Upper lobe of left lung (tissue), 4 donors: ENCODE measurements at regions not wholly inside any gene's neighbourhood (a gene's known extent, or its start where the extent isn't known, plus 50 kb on each side); places are given as distances from the start of the nearest gene placed in this dataset.

ENCODE experiments used
- CTCF ChIP-seq, 6 experiments: fragments of 450-650 bp in 4 of 6; fragments of 200-600 bp in 2 of 6; sonication (generic) in 2 of 6; IDR thresholded peaks; one replicate each; pipeline ENCODE4 v1.5.1; 2016 to 2019; ENCODE audit warnings: antibody characterized with exemption in 6 of 6
- EP300 ChIP-seq, 4 donors: sonication (generic); formaldehyde crosslinking; IDR thresholded peaks; one replicate each; pipeline ENCODE4 v1.5.1; 2017; ENCODE audit warnings: antibody characterized with exemption in 4 of 4, control low read depth in 2 of 4
- POLR2A ChIP-seq, 4 donors: fragments of 450-650 bp; IDR thresholded peaks; one replicate each; pipeline ENCODE4 v1.5.1; 2016 to 2017; ENCODE audit warnings: antibody characterized with exemption in 4 of 4, mild to moderate bottlenecking in 2 of 4

- TF ChIP-seq CTCF (IDR thresholded peaks at IDR 0.05) (no peak), POLR2A (IDR thresholded peaks at IDR 0.05) (no peak), EP300 (IDR thresholded peaks at IDR 0.05) (no peak)
These were observed 591.1 kb downstream of the TNS3 start for GRCh38 chr7:46990761-46991160.
